H1 (cell line): ENCODE measurements at regions not wholly inside any gene's neighbourhood (a gene's known extent, or its start where the extent isn't known, plus 50 kb on each side); places are given as distances from the start of the nearest gene placed in this dataset.

ENCODE experiments used
- CTCF ChIA-PET: fragments of 300-600 bp; sonication (Branson Sonifier 250); formaldehyde crosslinking; loops from one replicate; lab custom pipeline; 2021; ENCODE audit not compliant: partially characterized antibody; lab: Charles Lee
- POLR2A ChIA-PET: fragments of 300-600 bp; sonication (Branson Sonifier 250); formaldehyde crosslinking; loops from one replicate; lab custom pipeline; 2021; ENCODE audit warnings: inconsistent platforms; ENCODE audit not compliant: partially characterized antibody; lab: Charles Lee
- DNase-seq, 2 experiments: peaks; one replicate each; pipeline versions ENCODE4 v3.0.0 to v3.0.0-alpha.2; 2010 to 2022; ENCODE audit warnings: low spot score in 2 of 2, low read depth in 1 of 2, mixed read lengths in 1 of 2
- FAIRE-seq: peaks from 2 replicates; lab custom pipeline; 2011; peaks lifted over from hg19 to GRCh38; lab: Jason Lieb, UNC
- H2AFZ ChIP-seq: 2 replicates; pipeline ENCODE4 v1.8.1; 2012; ENCODE audit warnings: low read length, inconsistent platforms
- H2AK5ac ChIP-seq: 2 replicates; pipeline ENCODE4 v1.6.1; 2013; ENCODE audit warnings: low read depth, low read length
- H2BK120ac ChIP-seq: replicated peaks from 2 replicates; pipeline ENCODE3; 2013; ENCODE audit warnings: low read depth, low read length, inconsistent platforms
- H2BK12ac ChIP-seq: 2 replicates; pipeline ENCODE4 v1.6.1; 2013; ENCODE audit warnings: low read depth, low read length
- H2BK15ac ChIP-seq: 2 replicates; pipeline ENCODE4 v1.6.1; 2013; ENCODE audit warnings: low read length
- H2BK20ac ChIP-seq: 2 replicates; pipeline ENCODE4 v1.6.1; 2013; ENCODE audit warnings: low read length
- H2BK5ac ChIP-seq: 2 replicates; pipeline ENCODE4 v1.6.1; 2013; ENCODE audit warnings: low read depth, low read length
- H3K14ac ChIP-seq: 2 replicates; pipeline ENCODE4 v1.6.1; 2013; ENCODE audit warnings: inconsistent platforms; ENCODE audit not compliant: insufficient read length
- H3K18ac ChIP-seq: 2 replicates; pipeline ENCODE4 v1.6.1; 2013; ENCODE audit warnings: low read length; ENCODE audit errors: extremely low read depth
- H3K23ac ChIP-seq: 2 replicates; pipeline ENCODE4 v1.6.1; 2013; ENCODE audit warnings: inconsistent platforms; ENCODE audit not compliant: insufficient read length
- H3K23me2 ChIP-seq: 2 replicates; pipeline ENCODE4 v1.6.1; 2013; ENCODE audit warnings: low read depth, low read length
- H3K27ac ChIP-seq: 2 replicates; pipeline ENCODE4 v1.6.1; 2011; ENCODE audit warnings: low read depth, low read length, inconsistent platforms
- H3K27me3 ChIP-seq, 4 experiments: replicated peaks in 1 of 4; 1 replicate in 1 of 4; 2 replicates in 3 of 4; pipeline versions ENCODE4 v1.6.1 to v1.8.1; 2011 to 2013; ENCODE audit warnings: low read length in 3 of 4, mild to moderate bottlenecking in 3 of 4, inconsistent platforms in 2 of 4, mixed read lengths in 2 of 4, moderate library complexity in 1 of 4; ENCODE audit not compliant: control insufficient read depth in 3 of 4, insufficient read depth in 3 of 4; ENCODE audit errors: extremely low read depth in 1 of 4
- H3K36me3 ChIP-seq, 4 experiments: 2 replicates each; pipeline versions ENCODE4 v1.6.1 to v1.8.1; 2011 to 2013; ENCODE audit warnings: mild to moderate bottlenecking in 4 of 4, low read length in 3 of 4, moderate library complexity in 2 of 4, control low read depth in 1 of 4, inconsistent platforms in 1 of 4; ENCODE audit not compliant: insufficient read depth in 4 of 4, control insufficient read depth in 2 of 4
- H3K4ac ChIP-seq: replicated peaks from 2 replicates; pipeline ENCODE3; 2013; ENCODE audit warnings: low read length, low read depth, mixed read lengths, inconsistent platforms; ENCODE audit not compliant: insufficient read length
- H3K4me1 ChIP-seq, 4 experiments: replicated peaks in 1 of 4; 1 replicate in 1 of 4; 2 replicates in 3 of 4; pipeline versions ENCODE4 v1.6.1 to v1.8.1; 2011 to 2013; ENCODE audit warnings: low read length in 3 of 4, inconsistent platforms in 2 of 4, mixed read lengths in 1 of 4; ENCODE audit not compliant: insufficient read depth in 4 of 4, control insufficient read depth in 3 of 4
- H3K4me2 ChIP-seq, 2 experiments: 2 replicates each; pipeline versions ENCODE4 v1.6.1 to v1.8.1; 2011 to 2013; ENCODE audit warnings: low read depth in 2 of 2, low read length in 2 of 2, control low read depth in 1 of 2, inconsistent platforms in 1 of 2, mild to moderate bottlenecking in 1 of 2; ENCODE audit not compliant: insufficient read depth in 1 of 2
- H3K4me3 ChIP-seq, 4 experiments: fragments of 200-600, 300-600 bp in 1 of 4; sonication (generic), shearing (Covaris generic), sonication (Bioruptor Twin) in 1 of 4; 2 replicates each; pipeline versions ENCODE4 v1.5.1 to v1.8.1; 2011 to 2016; ENCODE audit warnings: low read length in 4 of 4, low read depth in 3 of 4, control low read depth in 2 of 4, inconsistent platforms in 2 of 4, mild to moderate bottlenecking in 2 of 4, mixed read lengths in 1 of 4, moderate library complexity in 1 of 4; ENCODE audit not compliant: insufficient read depth in 2 of 4; ENCODE audit errors: extremely low read depth in 1 of 4
- H3K56ac ChIP-seq: replicated peaks from 2 replicates; pipeline ENCODE3; 2013; ENCODE audit warnings: low read depth, mild to moderate bottlenecking, mixed read lengths, low read length, inconsistent platforms; ENCODE audit not compliant: insufficient read length
- H3K79me1 ChIP-seq: 2 replicates; pipeline ENCODE4 v1.6.1; 2013; ENCODE audit warnings: low read depth, low read length, control low read depth
- H3K79me2 ChIP-seq, 2 experiments: 2 replicates each; pipeline versions ENCODE4 v1.6.1 to v1.8.1; 2012 to 2013; ENCODE audit warnings: low read length in 2 of 2, mild to moderate bottlenecking in 2 of 2, inconsistent platforms in 1 of 2; ENCODE audit not compliant: insufficient read depth in 2 of 2, control insufficient read depth in 1 of 2
- H3K9ac ChIP-seq, 4 experiments: replicated peaks in 1 of 4; 1 replicate in 1 of 4; 2 replicates in 3 of 4; pipeline versions ENCODE4 v1.6.1 to v1.8.1; 2011 to 2013; ENCODE audit warnings: low read depth in 3 of 4, low read length in 3 of 4, control low read depth in 2 of 4, mild to moderate bottlenecking in 2 of 4, moderate library complexity in 2 of 4, inconsistent platforms in 1 of 4; ENCODE audit errors: extremely low read depth in 1 of 4
- H3K9me3 ChIP-seq, 2 experiments: 2 replicates each; pipeline versions ENCODE4 v1.6.1 to v1.8.1; 2012 to 2013; ENCODE audit warnings: mild to moderate bottlenecking in 2 of 2, moderate library complexity in 2 of 2, control low read depth in 1 of 2, inconsistent platforms in 1 of 2, low read depth in 1 of 2, low read length in 1 of 2, mixed read lengths in 1 of 2; ENCODE audit not compliant: insufficient read depth in 2 of 2
- H4K20me1 ChIP-seq, 2 experiments: replicated peaks in 1 of 2; 2 replicates each; pipeline versions ENCODE3 to v1.8.1; 2011 to 2013; ENCODE audit warnings: inconsistent platforms in 2 of 2, low read length in 2 of 2, mild to moderate bottlenecking in 1 of 2; ENCODE audit not compliant: insufficient read depth in 2 of 2, control insufficient read depth in 1 of 2
- H4K5ac ChIP-seq: 2 replicates; pipeline ENCODE4 v1.6.1; 2013; ENCODE audit warnings: low read length, low read depth, mixed read lengths, inconsistent platforms; ENCODE audit not compliant: insufficient read length
- H4K8ac ChIP-seq: 2 replicates; pipeline ENCODE4 v1.8.0; 2013; ENCODE audit warnings: mild to moderate bottlenecking, moderate library complexity, low read length, inconsistent platforms; ENCODE audit not compliant: insufficient read depth; ENCODE audit errors: extremely low read depth
- H4K91ac ChIP-seq: replicated peaks from 2 replicates; pipeline ENCODE3; 2013; ENCODE audit warnings: low read length, mixed read lengths, inconsistent platforms; ENCODE audit not compliant: insufficient read length
- BRCA1 ChIP-seq: IDR thresholded peaks from 2 replicates; pipeline ENCODE4 v1.6.1; 2012; ENCODE audit warnings: low read depth, low read length, improper control_type of control experiment
- CBX8 ChIP-seq: fragments of 300-800, 300-1000 bp; sonication (generic); IDR thresholded peaks from 2 replicates; pipeline ENCODE4 v1.7.1; 2016; ENCODE audit warnings: low read depth, low read length, borderline replicate concordance
- CHD1 ChIP-seq: IDR thresholded peaks from 2 replicates; pipeline ENCODE4 v1.6.1; 2012; ENCODE audit warnings: low read depth, low read length, improper control_type of control experiment
- CREB1 ChIP-seq: IDR thresholded peaks from 2 replicates; pipeline ENCODE4 v1.6.1; 2012; ENCODE audit warnings: inconsistent platforms
- CTCF ChIP-seq, 3 experiments: IDR thresholded peaks; 1 replicate in 2 of 3; 2 replicates in 1 of 3; pipeline versions ENCODE4 v1.5.1 to v1.6.1; 2011; ENCODE audit warnings: low read length in 3 of 3, mild to moderate bottlenecking in 3 of 3, inconsistent platforms in 2 of 3, low read depth in 1 of 3, moderate library complexity in 1 of 3; ENCODE audit not compliant: insufficient read depth in 1 of 3; ENCODE audit errors: control extremely low read depth in 1 of 3
- HDAC2 ChIP-seq, 2 experiments: fragments of 300-600 bp in 1 of 2; sonication (generic) in 1 of 2; IDR thresholded peaks; 2 replicates each; pipeline ENCODE4 v1.6.1; 2011 to 2012; ENCODE audit warnings: low read depth in 2 of 2, low read length in 2 of 2, mild to moderate bottlenecking in 2 of 2, moderate library complexity in 2 of 2, borderline replicate concordance in 1 of 2, inconsistent platforms in 1 of 2
- PHF8 ChIP-seq: fragments of 200-600 bp; sonication (generic); conservative IDR thresholded peaks from 2 replicates; pipeline ENCODE4 v1.7.1; 2012; ENCODE audit warnings: low read depth, mild to moderate bottlenecking, inconsistent platforms, low read length, moderate library complexity
- SIN3A ChIP-seq, 2 experiments: IDR thresholded peaks in 1 of 2; conservative IDR thresholded peaks in 1 of 2; 2 replicates each; pipeline ENCODE4 v1.6.1; 2011 to 2012; ENCODE audit warnings: low read length in 2 of 2, improper control_type of control experiment in 1 of 2, low read depth in 1 of 2, mild to moderate bottlenecking in 1 of 2
- SIRT6 ChIP-seq: IDR thresholded peaks from one replicate; pipeline ENCODE4 v1.7.1; 2012; ENCODE audit warnings: low read length, inconsistent platforms
- SUZ12 ChIP-seq: fragments of 200-600 bp; sonication (generic); IDR thresholded peaks from 2 replicates; pipeline ENCODE4 v1.6.1; 2012; ENCODE audit warnings: mild to moderate bottlenecking, inconsistent platforms, low read length, moderate library complexity, mixed read lengths
- TAF7 ChIP-seq: optimal IDR thresholded peaks from 2 replicates; pipeline ENCODE3; 2011; ENCODE audit warnings: low read depth, mild to moderate bottlenecking, inconsistent platforms, low read length, moderate library complexity, borderline replicate concordance
- WGBS, 2 experiments: shearing (Covaris generic) in 1 of 2; methylation state at CpG; one replicate each; pipeline versions ENCODE4 v1.1.6 to v1.1.7; 2013 to 2015; ENCODE audit warnings: low lambda C conversion rate in 2 of 2, mixed read lengths in 2 of 2, inconsistent platforms in 1 of 2, low coverage in 1 of 2, missing lambda C conversion rate in 1 of 2; ENCODE audit not compliant: insufficient replicate concordance in 2 of 2, insufficient coverage in 1 of 2, insufficient read length in 1 of 2; ENCODE audit errors: extremely low coverage in 1 of 2, missing lambda C conversion rate in 1 of 2; 5-methylcytosine and 5-hydroxymethylcytosine counted together
- TF ChIP-seq, protein P1 (sequence below): IDR thresholded peaks from 2 replicates; pipeline ENCODE4 v1.6.1; 2012; ENCODE audit warnings: inconsistent platforms

GRCh38 chr1:98133131-98133530, 212.3 kb upstream of the DPYD start:
- Histone ChIP-seq H4K5ac (no peak overlapping the region), H2AK5ac (no peak overlapping the region), H3K27ac (no peak overlapping the region), H4K8ac (no peak overlapping the region), H3K79me2 (no peaks in the 10 kb centered on the region), H2BK5ac (no peak overlapping the region), H3K4me3 (no peak overlapping the region), H3K4me2 (no peak overlapping the region), H2BK15ac (no peak overlapping the region), H3K23ac (no peak overlapping the region), H2AFZ (no peak overlapping the region), H2BK120ac (no peak overlapping the region), H3K56ac (no peak overlapping the region), H2BK12ac (no peak overlapping the region), H3K9me3 (no peaks in the 10 kb centered on the region), H3K18ac (no peak overlapping the region), H4K20me1 (no peaks in the 10 kb centered on the region), H3K9ac (no peak overlapping the region), H3K36me3 (no peaks in the 10 kb centered on the region), H3K23me2 (no peaks in the 10 kb centered on the region), H3K4me1 (no peaks in the 10 kb centered on the region), H4K91ac (no peak overlapping the region), H3K79me1 (no peaks in the 10 kb centered on the region), H3K27me3 (no peaks in the 10 kb centered on the region), H2BK20ac (no peak overlapping the region), H3K4ac (no peak overlapping the region), H3K14ac (no peak overlapping the region)
- WGBS, 2 experiments = 89% methylated on average over 4 of the region's 4 CpGs; no CpG with 5 or more reads in 1 of the 2 experiments
- FAIRE-seq = no peak
- DNase-seq = no peak
- ChIA-PET CTCF (no interaction called here), POLR2A (no interaction called here)
- TF ChIP-seq, protein P1, sequence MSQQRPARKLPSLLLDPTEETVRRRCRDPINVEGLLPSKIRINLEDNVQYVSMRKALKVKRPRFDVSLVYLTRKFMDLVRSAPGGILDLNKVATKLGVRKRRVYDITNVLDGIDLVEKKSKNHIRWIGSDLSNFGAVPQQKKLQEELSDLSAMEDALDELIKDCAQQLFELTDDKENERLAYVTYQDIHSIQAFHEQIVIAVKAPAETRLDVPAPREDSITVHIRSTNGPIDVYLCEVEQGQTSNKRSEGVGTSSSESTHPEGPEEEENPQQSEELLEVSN = no peak
- TF ChIP-seq CREB1 (no peak), SIN3A (conservative IDR thresholded peaks at IDR 0.05 in 1 of 2, IDR thresholded peaks at IDR 0.05 in 1 of 2; ENCODE audit: low read depth in 1 of 2, low read length in 2 of 2) (no peak), SIRT6 (no peak), PHF8 (no peak), CTCF (IDR thresholded peaks at IDR 0.05; ENCODE audit: control extremely low read depth in 1 of 3, insufficient read depth in 1 of 3, low read depth in 1 of 3, low read length in 3 of 3) (no peak), SUZ12 (no peak), TAF7 (no peak), CHD1 (no peak), BRCA1 (no peak), HDAC2 (IDR thresholded peaks at IDR 0.05; ENCODE audit: borderline replicate concordance in 1 of 2, low read depth in 2 of 2, low read length in 2 of 2) (no peak), CBX8 (no peak)
